ENCODE measurements at regions not wholly inside any gene's neighbourhood (a gene's known extent, or its start where the extent isn't known, plus 50 kb on each side); places are given as distances from the start of the nearest gene placed in this dataset.

- DNase-seq, result no peak
Observed at GRCh38 chr10:131588704-131589220, 277.2 kb upstream of the TCERG1L start.

- DNase-seq, result no peak
Observed at GRCh38 chr10:131590567-131590966, 279.0 kb upstream of the TCERG1L start.

GRCh38 chr10:131591936-131592335 lies 280.4 kb upstream of the TCERG1L start:
- no peak for DNase-seq

GRCh38 chr10:131609176-131609575 lies 291.6 kb upstream of the PPP2R2D start:
- no peak for DNase-seq

- no peak for DNase-seq
Observed at GRCh38 chr10:131615150-131615549, 285.7 kb upstream of the PPP2R2D start.

GRCh38 chr10:131616040-131616439 lies 284.8 kb upstream of the PPP2R2D start:
- DNase-seq, result no peak

- DNase-seq, result no peak
Observed at GRCh38 chr10:131617113-131617858, 283.5 kb upstream of the PPP2R2D start.

- DNase-seq, result no peak
Observed at GRCh38 chr10:131618587-131619267, 282.1 kb upstream of the PPP2R2D start.

GRCh38 chr10:131620314-131620713 lies 280.5 kb upstream of the PPP2R2D start:
- no peak for DNase-seq

- no peak for DNase-seq
Observed at GRCh38 chr10:131620904-131621303, 279.9 kb upstream of the PPP2R2D start.

- no peak for DNase-seq
Observed at GRCh38 chr10:131621784-131622624, 278.8 kb upstream of the PPP2R2D start.

- DNase-seq, result no peak
Observed at GRCh38 chr10:131625041-131625440, 275.8 kb upstream of the PPP2R2D start.

GRCh38 chr10:131626274-131626673 lies 274.5 kb upstream of the PPP2R2D start:
- no peak for DNase-seq

GRCh38 chr10:131629026-131629770 lies 271.6 kb upstream of the PPP2R2D start:
- DNase-seq, result no peak

- DNase-seq, result no peak
Observed at GRCh38 chr10:131630772-131631258, 270.0 kb upstream of the PPP2R2D start.

- no peak for DNase-seq
Observed at GRCh38 chr10:131631619-131632018, 269.2 kb upstream of the PPP2R2D start.

GRCh38 chr10:131635564-131636015 lies 265.2 kb upstream of the PPP2R2D start:
- no peak for DNase-seq

- no peak for DNase-seq
Observed at GRCh38 chr10:131636116-131636515, 264.7 kb upstream of the PPP2R2D start.

GRCh38 chr10:131636841-131637724 lies 263.7 kb upstream of the PPP2R2D start:
- DNase-seq, result no peak

GRCh38 chr10:131638049-131638879 lies 262.5 kb upstream of the PPP2R2D start:
- DNase-seq, result no peak

All from CD4-positive, alpha-beta T cell treated with Interferon gamma for 1 hour (primary cell).